Right lobe of liver (tissue), 6 donors: ENCODE measurements at regions not wholly inside any gene's neighbourhood (a gene's known extent, or its start where the extent isn't known, plus 50 kb on each side); places are given as distances from the start of the nearest gene placed in this dataset.

Experiments
- ATAC-seq, 4 donors: fragments of 200-7000 bp; cut with Tn5 transposase; one replicate each; pipeline ENCODE4 v1.9.1; 2020; ENCODE audit warnings: mild to moderate bottlenecking in 4 of 4, moderate library complexity in 4 of 4
- DNase-seq, 3 donors: peaks; one replicate each; pipeline ENCODE4 v3.0.0-alpha.2; 2020
- H3K27ac ChIP-seq, 3 donors: fragments of 200-600 bp; one replicate each; pipeline ENCODE4 v1.8.0; 2022
- H3K27me3 ChIP-seq, 2 donors: fragments of 200-600 bp; one replicate each; pipeline ENCODE4 v1.8.0; 2022
- H3K36me3 ChIP-seq, 4 donors: fragments of 200-600 bp; sonication (generic) in 1 of 4; one replicate each; pipeline versions ENCODE4 v1.5.1 to v1.8.0; 2017 to 2022; ENCODE audit warnings: control low read depth in 1 of 4
- H3K4me1 ChIP-seq, 4 donors: fragments of 200-600 bp; sonication (generic) in 1 of 4; one replicate each; pipeline versions ENCODE4 v1.5.1 to v1.8.0; 2017 to 2022; ENCODE audit warnings: control low read depth in 1 of 4
- H3K4me3 ChIP-seq, 3 donors: fragments of 200-600 bp; one replicate each; pipeline ENCODE4 v1.8.0; 2022
- H3K9me3 ChIP-seq, 4 donors: fragments of 200-600 bp; sonication (generic) in 1 of 4; one replicate each; pipeline versions ENCODE4 v1.5.1 to v1.8.0; 2017 to 2022; ENCODE audit warnings: control low read depth in 1 of 4
- POLR2A ChIP-seq: fragments of 450-650 bp; IDR thresholded peaks from one replicate; pipeline ENCODE4 v1.6.1; 2017; ENCODE audit warnings: antibody characterized with exemption, mild to moderate bottlenecking
- WGBS: methylation state at CpG from one replicate; pipeline ENCODE4 v1.1.6; 2018; ENCODE audit warnings: low coverage, low lambda C conversion rate; ENCODE audit not compliant: insufficient coverage; ENCODE audit errors: missing lambda C conversion rate; 5-methylcytosine and 5-hydroxymethylcytosine counted together
- intact Hi-C, 2 donors: fragments of 100-400 bp; cut with DNase I; formaldehyde crosslinking; loops; one replicate each; pipeline versions ENCODE4 v1.11.2 to v1.14.1; 2022
- TF ChIP-seq, protein P1 (sequence below), 4 donors: fragments of 200-600 bp in 3 of 4; fragments of 450-650 bp in 1 of 4; IDR thresholded peaks; one replicate each; pipeline versions ENCODE4 v1.5.1 to v1.8.0; 2016 to 2022; ENCODE audit warnings: antibody characterized with exemption in 4 of 4, mild to moderate bottlenecking in 2 of 4
- donor health status: DM: no; HTN: yes; CAD: no.
- donor health status: DM: no; HTN: no; CAD: no.
- donor health status: DM: no; HTN: no; CAD: no.
- donor health status: DM: no; HTN: yes; CAD: no.
- donor health status: DM: no; HTN: yes; CAD: no.

DNA sequence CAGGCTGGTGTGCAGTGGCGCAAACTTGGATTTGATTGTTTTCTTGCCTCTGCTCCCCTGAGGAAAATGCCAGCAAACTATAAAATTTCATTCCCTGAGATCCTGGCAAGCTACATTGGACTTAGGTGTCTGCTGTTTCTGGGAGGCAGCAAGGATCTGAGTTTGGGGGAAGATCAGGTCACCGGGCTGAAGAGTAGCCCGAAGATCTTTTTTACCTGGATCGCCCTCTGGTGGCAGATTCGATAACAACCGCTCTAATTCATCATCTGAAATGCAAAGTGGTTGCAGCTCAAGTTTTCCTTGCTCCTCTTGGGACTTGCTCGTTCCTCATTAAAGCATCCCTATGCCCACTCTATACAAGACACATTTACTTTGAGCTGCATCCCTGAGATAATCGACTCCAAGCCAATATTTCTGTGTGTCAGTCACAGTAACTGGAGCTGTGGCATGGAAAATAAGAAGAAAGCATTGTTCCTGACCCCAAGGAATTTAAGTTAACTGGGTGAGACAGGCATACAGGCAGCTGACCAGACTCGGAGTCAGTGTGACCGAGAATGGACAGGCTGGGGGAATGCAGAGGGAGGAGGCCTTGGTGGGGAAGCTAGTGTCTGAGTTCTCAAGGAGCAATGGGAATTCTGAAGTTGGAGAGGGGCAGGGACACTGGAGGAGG is 131.8 kb upstream of the PROKR2 start:
- ATAC-seq: peak; percentile 66 to 75 (median 72)
- intact Hi-C loops: loop anchor here in 1 of 2 donors (10.0 kb wide), 1 partner anchor 244 kb away; no protein-coding TSS in a partner anchor

DNA sequence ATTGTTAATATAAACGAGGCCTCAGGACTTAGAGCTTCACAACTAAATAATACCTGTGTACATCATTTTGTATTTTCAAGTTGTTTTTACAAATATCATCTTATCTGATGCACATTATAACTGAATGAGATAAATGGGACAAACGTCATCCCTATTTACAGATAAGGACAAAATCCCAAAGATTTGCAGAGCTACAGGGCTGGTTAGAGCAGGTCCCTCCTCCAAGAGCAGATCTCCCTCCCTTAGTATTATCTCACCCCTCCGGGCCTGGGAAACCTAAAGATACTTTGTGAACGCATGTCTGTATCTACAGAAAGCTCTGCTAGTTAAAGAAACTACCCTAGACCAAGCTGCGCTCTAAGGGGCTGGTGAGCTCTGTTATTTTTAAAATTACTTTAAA is 130.4 kb upstream of the PROKR2 start:
- 42% methylated on average over 5 of the region's 5 CpGs for WGBS
- intact Hi-C loops: loop anchor here in 1 of 2 donors (10.0 kb wide), 1 partner anchor 242 kb away; no protein-coding TSS in a partner anchor

More for the DNA sequence above, 131.8 kb upstream of the PROKR2 start:
- Histone ChIP-seq H3K27ac (no peak overlapping the region), H3K27me3 (no peaks in the 10 kb centered on the region), H3K4me1 (no peaks in the 10 kb centered on the region), H3K9me3 (no peaks in the 10 kb centered on the region), H3K4me3 (no peak overlapping the region), H3K36me3 (no peaks in the 10 kb centered on the region)
- peak in 1 of 3 donors; percentile 55 for DNase-seq
- TF ChIP-seq, protein P1, sequence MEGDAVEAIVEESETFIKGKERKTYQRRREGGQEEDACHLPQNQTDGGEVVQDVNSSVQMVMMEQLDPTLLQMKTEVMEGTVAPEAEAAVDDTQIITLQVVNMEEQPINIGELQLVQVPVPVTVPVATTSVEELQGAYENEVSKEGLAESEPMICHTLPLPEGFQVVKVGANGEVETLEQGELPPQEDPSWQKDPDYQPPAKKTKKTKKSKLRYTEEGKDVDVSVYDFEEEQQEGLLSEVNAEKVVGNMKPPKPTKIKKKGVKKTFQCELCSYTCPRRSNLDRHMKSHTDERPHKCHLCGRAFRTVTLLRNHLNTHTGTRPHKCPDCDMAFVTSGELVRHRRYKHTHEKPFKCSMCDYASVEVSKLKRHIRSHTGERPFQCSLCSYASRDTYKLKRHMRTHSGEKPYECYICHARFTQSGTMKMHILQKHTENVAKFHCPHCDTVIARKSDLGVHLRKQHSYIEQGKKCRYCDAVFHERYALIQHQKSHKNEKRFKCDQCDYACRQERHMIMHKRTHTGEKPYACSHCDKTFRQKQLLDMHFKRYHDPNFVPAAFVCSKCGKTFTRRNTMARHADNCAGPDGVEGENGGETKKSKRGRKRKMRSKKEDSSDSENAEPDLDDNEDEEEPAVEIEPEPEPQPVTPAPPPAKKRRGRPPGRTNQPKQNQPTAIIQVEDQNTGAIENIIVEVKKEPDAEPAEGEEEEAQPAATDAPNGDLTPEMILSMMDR (IDR thresholded peaks at IDR 0.05): peak; percentile 49 to 72 (median 67)
- TF ChIP-seq POLR2A: no peak
- WGBS: 2% methylated on average over 7 of the region's 10 CpGs

DNA sequence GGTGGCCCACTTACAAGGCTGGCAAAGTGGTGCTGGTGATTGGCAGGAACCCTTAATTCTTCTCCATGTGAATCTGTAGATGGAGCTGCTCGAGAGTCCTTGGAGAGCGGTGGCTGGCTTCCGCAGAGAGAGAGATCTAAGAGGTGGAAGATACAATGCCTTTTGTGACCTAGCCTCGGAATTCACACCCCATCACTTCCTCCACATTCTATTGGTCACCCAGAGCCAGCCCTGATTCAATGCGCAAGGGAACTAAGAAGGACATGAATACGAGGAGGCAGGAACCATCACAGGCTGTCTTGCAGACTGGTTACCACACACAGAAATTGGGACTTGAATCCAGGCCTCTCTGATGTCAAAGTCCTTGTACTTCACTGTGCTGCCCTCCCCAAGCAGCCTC is 128.9 kb upstream of the PROKR2 start:
- DNase-seq (no peak), ATAC-seq (no peak)
- Histone ChIP-seq H3K27me3 (no peaks in the 10 kb centered on the region), H3K4me1 (no peaks in the 10 kb centered on the region), H3K9me3 (no peaks in the 10 kb centered on the region), H3K27ac (no peak overlapping the region), H3K4me3 (no peak overlapping the region), H3K36me3 (no peaks in the 10 kb centered on the region)
- intact Hi-C loops: loop anchor here in 1 of 2 donors (10.0 kb wide), 1 partner anchor 241 kb away; no protein-coding TSS in a partner anchor
- 38% methylated on average over 3 of the region's 6 CpGs for WGBS
- TF ChIP-seq POLR2A: no peak
- TF ChIP-seq, protein P1 (IDR thresholded peaks at IDR 0.05): no peak

More for the DNA sequence above, 130.4 kb upstream of the PROKR2 start:
- H3K27ac ChIP-seq: no peak overlapping the region
- no peak for TF ChIP-seq POLR2A
- TF ChIP-seq, protein P1 (IDR thresholded peaks at IDR 0.05): no peak
- H3K27me3 ChIP-seq: no peaks in the 10 kb centered on the region
- DNase-seq: no peak
- no peaks in the 10 kb centered on the region for H3K4me1 ChIP-seq
- H3K9me3 ChIP-seq: no peaks in the 10 kb centered on the region
- H3K4me3 ChIP-seq: no peak overlapping the region
- no peak for ATAC-seq
- H3K36me3 ChIP-seq: no peaks in the 10 kb centered on the region

DNA sequence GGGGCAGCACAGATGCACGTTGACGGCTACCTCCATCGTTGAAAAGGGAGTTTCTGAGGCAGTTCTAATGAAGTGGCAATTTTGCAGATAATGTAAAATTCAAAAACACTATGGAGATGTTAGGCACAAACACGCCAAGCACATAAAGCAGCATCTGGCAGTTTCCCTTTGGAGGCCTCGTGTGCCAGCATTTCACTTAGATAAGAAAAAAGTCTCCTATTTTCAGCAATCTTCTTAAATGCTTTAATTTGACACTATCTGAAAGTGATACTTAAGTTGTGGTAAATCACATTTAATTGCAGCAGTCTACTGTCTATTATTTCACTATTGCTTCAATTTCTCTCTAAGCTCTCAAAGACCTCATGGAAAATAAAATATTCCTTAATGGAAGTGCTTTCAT is 125.3 kb upstream of the PROKR2 start:
- H3K36me3 ChIP-seq: no peaks in the 10 kb centered on the region
- H3K27me3 ChIP-seq: no peaks in the 10 kb centered on the region
- 65% methylated on average over 5 of the region's 5 CpGs for WGBS
- ATAC-seq (no peak), DNase-seq (no peak)
- no peaks in the 10 kb centered on the region for H3K9me3 ChIP-seq
- intact Hi-C loops: loop anchor here in 1 of 2 donors (10.0 kb wide), 1 partner anchor 237 kb away; no protein-coding TSS in a partner anchor
- no peak overlapping the region for H3K27ac ChIP-seq
- no peaks in the 10 kb centered on the region for H3K4me1 ChIP-seq
- TF ChIP-seq POLR2A: no peak
- TF ChIP-seq, protein P1 (IDR thresholded peaks at IDR 0.05): no peak
- no peak overlapping the region for H3K4me3 ChIP-seq
